HepG2 (cell line): ENCODE measurements at regions not wholly inside any gene's neighbourhood (a gene's known extent, or its start where the extent isn't known, plus 50 kb on each side); places are given as distances from the start of the nearest gene placed in this dataset.

Experiments used
- ATAC-seq: fragments of 200-7000 bp; cut with Tn5 transposase; 3 replicates; pipeline ENCODE4 v1.9.1; 2020; ENCODE audit warnings: mild to moderate bottlenecking, moderate library complexity
- BruUV-seq: library from RNA; stranded (reverse); fragments of 400-500 nt; replicated peaks from 2 replicates; lab custom pipeline; 2021; lab: Mats Ljungman, UMichigan
- CTCF ChIA-PET: fragments of 300-600 bp; formaldehyde crosslinking; extraction: SDS; loops from one replicate; lab custom pipeline; 2021; ENCODE audit warnings: low total read pairs, inconsistent platforms, low intra/inter-chr PET ratio; lab: Yijun Ruan, JAX
- POLR2A ChIA-PET: fragments of 350-600 bp; sonication (Branson Sonifier 250); formaldehyde crosslinking; loops from one replicate; lab custom pipeline; 2020; ENCODE audit warnings: antibody characterized with exemption, inconsistent platforms; lab: Yijun Ruan, JAX
- DNase-seq: peaks from one replicate; pipeline ENCODE4 v3.0.0-alpha.2; 2015; ENCODE audit warnings: low spot score
- FAIRE-seq: peaks from 3 replicates; lab custom pipeline; 2011; peaks lifted over from hg19 to GRCh38; lab: Jason Lieb, UNC
- H2AFZ ChIP-seq: one replicate; pipeline ENCODE4 v1.6.1; 2011; ENCODE audit warnings: low read length, inconsistent platforms
- H3K27ac ChIP-seq: fragments of 300-600 bp; 3 replicates; pipeline ENCODE4 v1.8.0; 2011; ENCODE audit warnings: mixed run types, mild to moderate bottlenecking, mixed read lengths, low read length, inconsistent platforms; ENCODE audit not compliant: insufficient read depth; ENCODE audit errors: extremely low read length
- H3K27me3 ChIP-seq, 2 experiments: fragments of 200-600 bp in 1 of 2; 2 replicates in 1 of 2; 3 replicates in 1 of 2; pipeline versions ENCODE4 v1.6.0 to v1.8.0; 2011; ENCODE audit warnings: low read length in 2 of 2, mild to moderate bottlenecking in 2 of 2, moderate library complexity in 2 of 2, inconsistent platforms in 1 of 2; ENCODE audit not compliant: insufficient read depth in 2 of 2, control insufficient read depth in 1 of 2
- H3K36me3 ChIP-seq, 2 experiments: fragments of 200-600 bp in 1 of 2; replicated peaks in 1 of 2; 2 replicates in 1 of 2; 3 replicates in 1 of 2; pipeline versions ENCODE4 v1.5.1 to v1.8.0; 2011; ENCODE audit warnings: low read length in 2 of 2, inconsistent platforms in 1 of 2; ENCODE audit not compliant: insufficient read depth in 2 of 2, control insufficient read depth in 1 of 2
- H3K4me1 ChIP-seq: 2 replicates; pipeline ENCODE4 v1.5.1; 2012; ENCODE audit warnings: low read length, inconsistent platforms; ENCODE audit not compliant: insufficient read depth
- H3K4me2 ChIP-seq: 2 replicates; pipeline ENCODE4 v1.6.0; 2011; ENCODE audit warnings: low read depth, low read length, inconsistent platforms
- H3K4me3 ChIP-seq, 3 experiments: fragments of 200-600 bp in 1 of 3; sonication (generic), shearing (Covaris generic) in 1 of 3; replicated peaks in 1 of 3; 2 replicates each; pipeline ENCODE4 v1.5.1; 2011 to 2016; ENCODE audit warnings: low read length in 3 of 3, inconsistent platforms in 2 of 3, low read depth in 2 of 3, mild to moderate bottlenecking in 2 of 3, control low read depth in 1 of 3, mixed read lengths in 1 of 3; ENCODE audit not compliant: insufficient read depth in 1 of 3
- H3K79me2 ChIP-seq: one replicate; pipeline ENCODE4 v1.6.1; 2011; ENCODE audit warnings: low read length, inconsistent platforms; ENCODE audit not compliant: insufficient read depth
- H3K9ac ChIP-seq: 2 replicates; pipeline ENCODE4 v1.6.0; 2011; ENCODE audit warnings: mild to moderate bottlenecking, low read depth, low read length, inconsistent platforms; ENCODE audit not compliant: insufficient read depth
- H3K9me3 ChIP-seq: 2 replicates; pipeline ENCODE4 v1.5.1; 2012; ENCODE audit warnings: mild to moderate bottlenecking, low read length
- H4K20me1 ChIP-seq: 2 replicates; pipeline ENCODE4 v1.6.0; 2011; ENCODE audit warnings: inconsistent platforms, mild to moderate bottlenecking, low read length, moderate library complexity; ENCODE audit not compliant: insufficient read depth
- ETV6 ChIP-seq: sonication (generic); formaldehyde crosslinking; conservative IDR thresholded peaks from 2 replicates; pipeline ENCODE4 v1.4.0; 2020; ENCODE audit warnings: missing genetic modification reagents
- HNF1A ChIP-seq, 2 experiments: sonication (generic) in 1 of 2; formaldehyde crosslinking in 1 of 2; IDR thresholded peaks; 2 replicates each; pipeline versions ENCODE4 v1.4.0 to v1.6.1; 2016 to 2020; ENCODE audit warnings: borderline replicate concordance in 1 of 2, low read depth in 1 of 2, mild to moderate bottlenecking in 1 of 2, missing genetic modification reagents in 1 of 2
- SIN3A ChIP-seq: IDR thresholded peaks from 2 replicates; pipeline ENCODE4 v1.6.1; 2011; ENCODE audit warnings: low read depth, mild to moderate bottlenecking, control low read depth, low read length, borderline replicate concordance
- TRIM24 ChIP-seq: sonication (generic); formaldehyde crosslinking; IDR thresholded peaks from 2 replicates; pipeline ENCODE4 v1.8.0; 2022; ENCODE audit warnings: mild to moderate bottlenecking, missing genetic modification reagents
- ZNF225 ChIP-seq: sonication (generic); formaldehyde crosslinking; IDR thresholded peaks from 2 replicates; pipeline ENCODE4 v1.4.0; 2020; ENCODE audit warnings: mild to moderate bottlenecking, missing genetic modification reagents
- ZNF501 ChIP-seq: sonication (generic); formaldehyde crosslinking; IDR thresholded peaks from 2 replicates; pipeline ENCODE4 v1.5.1; 2020; ENCODE audit warnings: mild to moderate bottlenecking, moderate library complexity, missing genetic modification reagents
- ZNF609 ChIP-seq: sonication (generic); formaldehyde crosslinking; IDR thresholded peaks from 2 replicates; pipeline ENCODE4 v1.4.0; 2020; ENCODE audit warnings: mild to moderate bottlenecking, missing genetic modification reagents, borderline replicate concordance
- ZNF777 ChIP-seq: sonication (generic); formaldehyde crosslinking; IDR thresholded peaks from 2 replicates; pipeline ENCODE4 v1.4.0; 2020; ENCODE audit warnings: missing genetic modification reagents
- ZNF879 ChIP-seq: sonication (generic); formaldehyde crosslinking; IDR thresholded peaks from 2 replicates; pipeline ENCODE4 v1.8.1; 2023; ENCODE audit warnings: missing genetic modification reagents
- WGBS: methylation state at CpG from one replicate; pipeline ENCODE4 v1.1.6; 2017; ENCODE audit warnings: low lambda C conversion rate; 5-methylcytosine and 5-hydroxymethylcytosine counted together
- in situ Hi-C: cut with HindIII; loops from 2 replicates; pipeline ENCODE4 v1.10.0; 2017; ENCODE audit warnings: low pct_unique_long_range_greater_than_20kb; ENCODE audit not compliant: extremely low pct_ligation_motif_present
- intact Hi-C: fragments of 100-400 bp; cut with micrococcal nuclease; formaldehyde crosslinking; loops from one replicate; pipeline ENCODE4 v1.10.0; 2022; ENCODE audit not compliant: unreplicated experiment

- WGBS, result 18% methylated on average over 7 of the region's 7 CpGs
- POLR2A ChIA-PET, result no interaction called here
- no peak overlapping the region for H3K27ac ChIP-seq
These were observed 80.9 kb upstream of the ESRRG start for GRCh38 chr1:216804111-216804510.

More at GRCh38 chr1:216804111-216804510, 80.9 kb upstream of the ESRRG start:
- Histone ChIP-seq H4K20me1 (no peaks in the 10 kb centered on the region), H3K27me3 (no peaks in the 10 kb centered on the region), H3K4me2 (no peak overlapping the region), H3K9ac (no peak overlapping the region), H3K79me2 (no peaks in the 10 kb centered on the region), H3K36me3 (no peaks in the 10 kb centered on the region), H3K4me1 (no peaks in the 10 kb centered on the region), H2AFZ (no peak overlapping the region), H3K9me3 (no peaks in the 10 kb centered on the region), H3K4me3 (no peak overlapping the region)
- CTCF ChIA-PET, result no interaction called here
- in situ Hi-C loops (no loop called here), intact Hi-C loops (no loop called here)
- DNase-seq (no peak), ATAC-seq (no peak), FAIRE-seq (no peak)
- no TSS peak for BruUV-seq
- TF ChIP-seq ZNF225 (no peak), ZNF879 (no peak), HNF1A (IDR thresholded peaks at IDR 0.05; ENCODE audit: low read depth) (no peak), HNF1A (CRISPR knock-in tag; IDR thresholded peaks at IDR 0.05; ENCODE audit: borderline replicate concordance) (no peak), ZNF501 (CRISPR knock-in tag) (no peak), SIN3A (no peak), TRIM24 (no peak), ZNF609 (no peak), ETV6 (CRISPR knock-in tag) (no peak), ZNF777 (CRISPR knock-in tag) (no peak)
